VCaP (cell line): ENCODE measurements at regions not wholly inside any gene's neighbourhood (a gene's known extent, or its start where the extent isn't known, plus 50 kb on each side); places are given as distances from the start of the nearest gene placed in this dataset.

ENCODE experiments used
- H3K27ac ChIP-seq: fragments of 450-650 bp; 2 replicates; pipeline ENCODE4 v1.5.1; 2017
- CTCF ChIP-seq: fragments of 450-650 bp; conservative IDR thresholded peaks from 2 replicates; pipeline ENCODE4 v1.5.1; 2017; ENCODE audit warnings: mild to moderate bottlenecking, moderate library complexity

GRCh38 chr16:13390093-13390985 is 488.9 kb downstream of the SHISA9 start:
- peak overlapping the region; percentile 49 for H3K27ac ChIP-seq
- no peak for TF ChIP-seq CTCF

GRCh38 chr16:13390986-13391305 is 489.5 kb downstream of the SHISA9 start:
- peak overlapping the region; percentile 49; the same call in 1 of the 2 replicates for H3K27ac ChIP-seq
- TF ChIP-seq CTCF, result no peak

DNA sequence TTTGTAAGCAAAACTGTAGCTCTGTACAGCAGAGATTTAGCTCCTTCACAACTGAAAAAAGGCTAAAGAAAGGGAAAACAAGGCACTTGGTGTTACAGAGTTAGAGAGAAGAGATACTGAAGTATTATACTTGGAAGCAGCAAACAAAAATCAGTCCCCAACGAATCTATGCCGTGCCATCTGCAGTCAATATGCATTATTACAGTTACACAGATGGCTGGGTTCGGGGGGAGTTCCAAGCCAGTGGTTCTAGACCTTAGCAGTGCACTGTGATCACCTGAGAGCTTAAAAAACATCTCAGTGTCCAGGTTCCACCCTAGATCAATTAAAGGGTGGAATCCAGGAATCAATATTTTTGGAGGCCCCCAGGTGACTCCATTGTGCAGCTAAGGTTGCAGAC is 489.9 kb downstream of the SHISA9 start:
- H3K27ac ChIP-seq, result no peak overlapping the region
- TF ChIP-seq CTCF, result no peak

DNA sequence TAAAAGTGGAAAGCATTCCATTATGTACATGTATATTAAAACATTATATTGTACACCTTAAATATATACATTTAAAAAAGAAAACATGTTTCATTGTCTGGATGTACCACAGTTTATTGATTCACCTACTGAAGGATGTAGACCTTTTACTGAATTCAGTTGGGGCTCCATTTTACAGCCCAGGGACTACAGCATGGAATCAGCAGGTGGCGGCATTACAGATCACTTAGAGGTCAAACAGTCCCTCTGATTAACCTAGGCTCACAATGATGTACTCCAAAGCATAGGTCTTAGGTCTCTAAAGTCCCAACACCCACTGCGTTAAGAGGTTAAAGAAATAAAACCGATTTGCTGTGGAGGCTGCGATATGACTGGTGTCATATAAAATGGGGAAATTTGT is 490.9 kb downstream of the SHISA9 start:
- no peak for TF ChIP-seq CTCF
- no peak overlapping the region for H3K27ac ChIP-seq

- no peak for TF ChIP-seq CTCF
- no peak overlapping the region for H3K27ac ChIP-seq
These were observed 492.4 kb downstream of the SHISA9 start for GRCh38 chr16:13393816-13394215.

GRCh38 chr16:13394488-13394887 is 493.1 kb downstream of the SHISA9 start:
- H3K27ac ChIP-seq, result no peak overlapping the region
- no peak for TF ChIP-seq CTCF

- no peak overlapping the region for H3K27ac ChIP-seq
- no peak for TF ChIP-seq CTCF
These were observed 495.7 kb downstream of the SHISA9 start for GRCh38 chr16:13397126-13397525.
